Ascending aorta (tissue), 2 donors: ENCODE measurements at regions not wholly inside any gene's neighbourhood (a gene's known extent, or its start where the extent isn't known, plus 50 kb on each side); places are given as distances from the start of the nearest gene placed in this dataset.

ENCODE experiments used
- DNase-seq, 2 donors: peaks; one replicate each; pipeline ENCODE4 v3.0.0-alpha.2; 2019; ENCODE audit warnings: low spot score in 2 of 2
- H3K27ac ChIP-seq, 2 donors: fragments of 200-600 bp; sonication (generic); one replicate each; pipeline ENCODE4 v1.5.1; 2016 to 2017; ENCODE audit warnings: mild to moderate bottlenecking in 1 of 2
- H3K27me3 ChIP-seq: fragments of 200-600 bp; sonication (generic); one replicate; pipeline ENCODE4 v1.5.1; 2017
- H3K36me3 ChIP-seq, 2 donors: fragments of 200-600 bp; sonication (generic); one replicate each; pipeline ENCODE4 v1.5.1; 2016
- H3K4me1 ChIP-seq, 2 donors: fragments of 200-600 bp; sonication (generic); one replicate each; pipeline ENCODE4 v1.5.1; 2016 to 2017; ENCODE audit warnings: mild to moderate bottlenecking in 1 of 2
- H3K4me3 ChIP-seq, 2 donors: fragments of 200-600 bp; sonication (generic); one replicate each; pipeline ENCODE4 v1.5.1; 2016 to 2017; ENCODE audit warnings: mild to moderate bottlenecking in 1 of 2
- H3K9me3 ChIP-seq, 2 donors: fragments of 200-600 bp; sonication (generic); one replicate each; pipeline ENCODE4 v1.5.1; 2016
- intact Hi-C: fragments of 100-400 bp; cut with DNase I; formaldehyde crosslinking; loops from one replicate; pipeline ENCODE4 v1.15.1; 2023
- TF ChIP-seq, protein P1 (sequence below), 3 experiments: fragments of 200-600 bp in 2 of 3; fragments of 450-650 bp in 1 of 3; sonication (generic) in 2 of 3; IDR thresholded peaks; one replicate each; pipeline ENCODE4 v1.5.1; 2016 to 2019; ENCODE audit warnings: antibody characterized with exemption in 3 of 3, mild to moderate bottlenecking in 1 of 3, moderate library complexity in 1 of 3

GRCh38 chr22:49492741-49493251 lies 334.9 kb downstream of the BRD1 start:
- DNase-seq: no peak
- TF ChIP-seq, protein P1, sequence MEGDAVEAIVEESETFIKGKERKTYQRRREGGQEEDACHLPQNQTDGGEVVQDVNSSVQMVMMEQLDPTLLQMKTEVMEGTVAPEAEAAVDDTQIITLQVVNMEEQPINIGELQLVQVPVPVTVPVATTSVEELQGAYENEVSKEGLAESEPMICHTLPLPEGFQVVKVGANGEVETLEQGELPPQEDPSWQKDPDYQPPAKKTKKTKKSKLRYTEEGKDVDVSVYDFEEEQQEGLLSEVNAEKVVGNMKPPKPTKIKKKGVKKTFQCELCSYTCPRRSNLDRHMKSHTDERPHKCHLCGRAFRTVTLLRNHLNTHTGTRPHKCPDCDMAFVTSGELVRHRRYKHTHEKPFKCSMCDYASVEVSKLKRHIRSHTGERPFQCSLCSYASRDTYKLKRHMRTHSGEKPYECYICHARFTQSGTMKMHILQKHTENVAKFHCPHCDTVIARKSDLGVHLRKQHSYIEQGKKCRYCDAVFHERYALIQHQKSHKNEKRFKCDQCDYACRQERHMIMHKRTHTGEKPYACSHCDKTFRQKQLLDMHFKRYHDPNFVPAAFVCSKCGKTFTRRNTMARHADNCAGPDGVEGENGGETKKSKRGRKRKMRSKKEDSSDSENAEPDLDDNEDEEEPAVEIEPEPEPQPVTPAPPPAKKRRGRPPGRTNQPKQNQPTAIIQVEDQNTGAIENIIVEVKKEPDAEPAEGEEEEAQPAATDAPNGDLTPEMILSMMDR (IDR thresholded peaks at IDR 0.05): no peak
- Histone ChIP-seq H3K36me3 (no peaks in the 10 kb centered on the region), H3K27me3 (no peaks in the 10 kb centered on the region), H3K4me1 (no peaks in the 10 kb centered on the region), H3K4me3 (no peak overlapping the region), H3K9me3 (peaks cover 0 to 11% of the 10 kb centered on the region in 2 donors), H3K27ac (no peak overlapping the region)
- intact Hi-C loops: no loop called here

GRCh38 chr22:49492308-49492707 lies 335.4 kb downstream of the BRD1 start:
- H3K27me3 ChIP-seq: no peaks in the 10 kb centered on the region
- no peaks in the 10 kb centered on the region for H3K36me3 ChIP-seq
- H3K9me3 ChIP-seq: peaks cover 0 to 11% of the 10 kb centered on the region in 2 donors
- no peak overlapping the region for H3K4me3 ChIP-seq
- no peak for DNase-seq
- no peak overlapping the region for H3K27ac ChIP-seq
- intact Hi-C loops: no loop called here
- H3K4me1 ChIP-seq: no peaks in the 10 kb centered on the region
- TF ChIP-seq, protein P1 (IDR thresholded peaks at IDR 0.05): no peak

GRCh38 chr22:49491726-49492125 lies 335.9 kb downstream of the BRD1 start:
- intact Hi-C loops: no loop called here

DNA sequence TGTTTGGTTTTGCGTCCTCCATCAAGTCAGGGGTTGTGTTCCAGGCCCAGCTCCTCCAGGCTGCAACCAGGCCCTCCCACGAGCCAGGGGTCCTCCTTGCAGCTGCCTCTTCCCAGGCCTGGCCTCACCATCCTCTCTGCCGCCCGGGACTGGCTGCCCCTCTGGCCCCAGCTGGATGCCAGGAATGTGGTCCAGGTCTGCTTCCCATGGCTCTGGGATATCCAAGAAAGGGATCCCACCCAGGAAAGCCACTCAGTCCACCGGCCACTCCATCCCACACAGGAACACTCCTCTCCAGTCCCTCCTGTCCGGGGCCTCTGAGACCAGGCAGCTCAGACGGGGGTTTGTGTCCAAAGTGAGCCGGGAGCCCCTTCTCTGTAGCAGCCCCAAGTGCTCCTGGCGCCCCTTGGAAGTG lies 336.4 kb downstream of the BRD1 start:
- no peak for DNase-seq
- intact Hi-C loops: no loop called here
- H3K4me3 ChIP-seq: no peak overlapping the region
- H3K4me1 ChIP-seq: no peaks in the 10 kb centered on the region
- no peak overlapping the region for H3K27ac ChIP-seq
- TF ChIP-seq, protein P1 (IDR thresholded peaks at IDR 0.05): no peak
- H3K27me3 ChIP-seq: no peaks in the 10 kb centered on the region
- no peaks in the 10 kb centered on the region for H3K36me3 ChIP-seq
- peaks cover 0 to 3% of the 10 kb centered on the region in 2 donors for H3K9me3 ChIP-seq

More at GRCh38 chr22:49491726-49492125, 335.9 kb downstream of the BRD1 start:
- TF ChIP-seq, protein P1 (IDR thresholded peaks at IDR 0.05): no peak
- DNase-seq: no peak
- Histone ChIP-seq H3K4me1 (no peaks in the 10 kb centered on the region), H3K27me3 (no peaks in the 10 kb centered on the region), H3K4me3 (no peak overlapping the region), H3K36me3 (no peaks in the 10 kb centered on the region), H3K27ac (no peak overlapping the region), H3K9me3 (peaks cover 0 to 8% of the 10 kb centered on the region in 2 donors)

- Histone ChIP-seq H3K4me3 (no peak overlapping the region), H3K27me3 (no peaks in the 10 kb centered on the region), H3K27ac (no peak overlapping the region), H3K36me3 (no peaks in the 10 kb centered on the region), H3K9me3 (no peaks in the 10 kb centered on the region), H3K4me1 (no peaks in the 10 kb centered on the region)
- no peak for DNase-seq
- intact Hi-C loops: no loop called here
- TF ChIP-seq, protein P1 (IDR thresholded peaks at IDR 0.05): no peak
Measured at GRCh38 chr22:49490692-49491091, 337.0 kb downstream of the BRD1 start.

GRCh38 chr22:49489821-49490220 lies 337.9 kb downstream of the BRD1 start:
- no peak for DNase-seq
- TF ChIP-seq, protein P1 (IDR thresholded peaks at IDR 0.05): no peak
- Histone ChIP-seq H3K27me3 (no peaks in the 10 kb centered on the region), H3K36me3 (no peaks in the 10 kb centered on the region), H3K4me3 (no peak overlapping the region), H3K9me3 (no peaks in the 10 kb centered on the region), H3K27ac (no peak overlapping the region), H3K4me1 (no peaks in the 10 kb centered on the region)
- intact Hi-C loops: no loop called here
